Occipital lobe (tissue), 1 donor: ENCODE measurements at regions not wholly inside any gene's neighbourhood (a gene's known extent, or its start where the extent isn't known, plus 50 kb on each side); places are given as distances from the start of the nearest gene placed in this dataset.
"Not testable (repeated sequence)": the region's sequence is repeated elsewhere in the genome, so short reads cannot be mapped to it uniquely, and the experiment has no call there.

Experiments
- DNase-seq: peaks from one replicate; lab custom pipeline; 2025; lab: John Stamatoyannopoulos, UW

- no peak for DNase-seq
Observed at GRCh38 chr17:71511266-71511995, 609.4 kb upstream of the SOX9 start.

- DNase-seq, result not testable (repeated sequence)
Observed at GRCh38 chr17:71513725-71514124, 607.1 kb upstream of the SOX9 start.

- no peak for DNase-seq
Observed at GRCh38 chr17:71516149-71516548, 604.7 kb upstream of the SOX9 start.

- DNase-seq, result no peak
Observed at GRCh38 chr17:71519285-71519684, 601.5 kb upstream of the SOX9 start.

DNA sequence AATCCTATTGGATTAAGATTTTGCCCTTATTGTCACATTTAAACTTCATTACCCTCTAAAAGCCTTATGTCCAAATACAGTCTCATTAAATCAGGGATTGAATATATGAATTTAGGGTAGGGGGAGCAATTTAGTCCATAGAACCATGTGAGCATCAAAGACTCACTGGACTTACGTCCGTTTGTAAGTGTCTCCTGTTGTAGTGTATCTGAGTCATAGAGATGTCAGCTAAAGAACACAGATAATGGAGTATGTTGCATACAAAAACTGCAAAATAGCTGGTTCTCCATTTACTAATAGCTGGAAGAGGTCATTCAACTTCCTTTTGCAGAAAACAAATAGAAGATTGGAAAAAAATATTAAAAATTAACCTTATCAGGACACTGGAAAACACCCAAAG, 599.1 kb upstream of the SOX9 start:
- DNase-seq, result no peak

DNA sequence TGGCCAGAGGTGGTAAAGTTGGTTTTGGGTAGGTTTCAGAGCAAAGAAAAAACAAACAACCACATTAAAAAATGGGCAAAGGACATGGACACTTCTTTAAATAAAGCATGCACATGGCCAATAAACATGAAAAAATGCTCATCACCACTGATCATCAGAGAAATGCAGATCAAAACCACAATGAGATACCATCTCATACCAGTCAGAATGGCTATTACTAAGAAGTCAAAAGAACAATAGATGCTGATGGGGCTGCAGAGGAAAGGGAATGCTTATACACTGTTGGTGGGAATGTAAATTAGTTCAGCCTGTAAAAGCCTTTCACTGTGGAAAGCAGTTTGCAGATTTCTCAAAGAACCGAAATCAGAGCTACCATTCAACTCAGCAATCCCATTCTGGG, 598.4 kb upstream of the SOX9 start:
- no peak for DNase-seq

DNA sequence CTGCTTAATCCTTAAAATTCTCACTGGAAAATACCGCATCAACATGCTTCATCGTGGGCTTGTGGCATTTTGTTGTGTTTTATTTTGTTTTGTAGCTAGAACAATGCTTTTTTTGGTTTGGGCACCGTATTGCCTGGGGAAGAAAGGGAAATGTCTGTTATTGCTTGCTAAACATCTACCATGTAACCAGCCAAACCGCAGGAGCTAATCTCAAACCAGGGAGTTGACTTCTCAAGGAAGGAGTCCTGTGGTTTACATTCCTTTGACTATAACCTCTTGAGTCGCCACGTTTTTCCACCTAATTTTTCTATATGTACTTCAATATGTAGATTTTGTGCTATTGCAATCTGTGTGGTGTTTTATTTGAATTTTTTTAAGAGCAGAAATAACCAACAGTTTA, 593.5 kb upstream of the SOX9 start:
- no peak for DNase-seq

DNA sequence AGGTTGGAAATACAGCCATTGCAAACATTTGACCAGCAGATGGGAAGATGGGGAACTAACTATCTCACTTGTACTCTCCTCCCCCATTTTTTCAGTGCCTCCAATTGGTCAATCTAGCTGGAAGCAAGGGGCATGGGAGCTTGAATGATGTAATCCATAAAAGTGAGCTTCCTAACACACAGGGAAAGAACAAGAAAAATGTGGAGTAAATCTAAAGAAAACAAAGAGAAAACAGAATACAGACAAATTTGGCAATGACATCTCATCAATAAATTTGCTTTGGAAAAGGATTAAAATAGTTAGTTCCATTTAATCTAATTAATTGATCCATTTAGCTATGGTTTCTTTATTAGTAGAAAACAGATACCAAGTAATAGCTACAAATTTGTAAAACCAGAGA, 592.6 kb upstream of the SOX9 start:
- DNase-seq, result no peak

DNA sequence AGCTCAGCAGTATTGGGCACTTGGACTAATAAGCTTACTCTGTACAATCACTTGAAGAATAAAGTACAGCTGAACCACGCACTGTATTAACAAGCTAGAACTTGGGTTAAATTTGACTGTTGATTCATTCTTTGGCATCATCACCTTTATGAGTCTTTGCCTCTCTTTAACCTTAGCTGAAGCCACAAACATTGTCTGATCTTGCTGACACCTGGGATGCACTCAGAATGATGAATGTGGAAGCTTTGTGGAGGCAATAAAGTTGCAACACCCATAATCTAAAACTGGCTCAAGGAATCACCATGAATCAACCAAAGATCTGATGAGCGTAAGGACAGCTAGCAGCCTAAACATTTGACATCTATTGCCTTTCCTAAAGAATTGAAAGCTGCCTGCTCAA, 590.6 kb upstream of the SOX9 start:
- no peak for DNase-seq

- DNase-seq, result no peak
Observed at GRCh38 chr17:71535321-71535720, 585.5 kb upstream of the SOX9 start.

GRCh38 chr17:71546419-71546818, 574.4 kb upstream of the SOX9 start:
- DNase-seq, result no peak

GRCh38 chr17:71547904-71548303, 572.9 kb upstream of the SOX9 start:
- no peak for DNase-seq

DNA sequence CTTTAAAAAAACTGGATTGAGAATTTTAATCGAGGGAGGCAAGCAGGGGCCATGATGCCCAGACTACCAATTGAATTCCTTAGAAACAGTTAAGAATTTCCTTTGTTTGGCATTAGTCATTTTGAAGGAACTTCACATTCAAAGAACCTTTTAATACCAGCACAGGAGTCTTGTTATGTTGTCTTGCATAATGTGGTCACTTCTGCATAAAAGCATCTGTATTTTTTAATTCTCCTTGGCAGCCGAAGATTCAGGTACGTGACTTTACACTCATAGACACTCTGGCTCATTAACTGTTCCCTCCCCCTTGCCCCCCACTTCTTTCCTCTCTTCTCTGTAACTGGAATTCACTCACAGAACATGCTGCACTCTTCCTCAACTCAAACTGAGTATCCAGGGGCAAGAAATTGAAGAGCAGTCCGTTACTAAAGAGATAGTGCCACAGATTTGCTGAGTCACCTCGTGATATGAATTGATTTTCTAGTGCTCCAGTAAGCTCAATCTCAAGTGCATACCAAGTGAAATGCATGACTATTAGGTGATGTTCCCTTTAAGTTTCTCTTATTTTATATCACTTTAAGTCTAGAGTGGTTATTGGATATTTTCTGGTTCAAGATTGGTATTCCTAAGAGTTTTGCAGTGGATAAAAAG, 572.2 kb upstream of the SOX9 start:
- DNase-seq, result no peak

DNA sequence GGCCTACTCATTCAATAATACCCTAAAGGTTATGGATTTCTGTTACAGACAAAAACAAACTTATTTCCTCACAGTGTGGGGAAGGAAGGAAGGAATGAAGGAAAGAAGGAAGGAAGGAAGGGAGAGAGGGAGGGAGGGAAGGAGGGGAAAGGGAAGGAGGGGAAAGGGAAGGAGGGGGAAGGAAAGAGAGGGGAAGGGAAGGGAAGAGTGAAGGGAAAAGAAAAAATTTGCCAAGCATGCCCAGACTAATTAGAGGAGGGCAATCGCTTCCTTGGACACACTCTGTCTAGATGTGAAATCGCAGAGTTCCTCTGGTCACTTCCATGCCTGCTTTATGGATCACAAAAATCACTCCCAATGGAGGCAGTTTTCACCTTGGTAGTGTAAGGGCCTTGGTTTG, 570.1 kb upstream of the SOX9 start:
- DNase-seq, result no peak

- DNase-seq, result no peak
Observed at GRCh38 chr17:71553381-71553780, 567.4 kb upstream of the SOX9 start.

- no peak for DNase-seq
Observed at GRCh38 chr17:71558901-71559300, 561.9 kb upstream of the SOX9 start.

DNA sequence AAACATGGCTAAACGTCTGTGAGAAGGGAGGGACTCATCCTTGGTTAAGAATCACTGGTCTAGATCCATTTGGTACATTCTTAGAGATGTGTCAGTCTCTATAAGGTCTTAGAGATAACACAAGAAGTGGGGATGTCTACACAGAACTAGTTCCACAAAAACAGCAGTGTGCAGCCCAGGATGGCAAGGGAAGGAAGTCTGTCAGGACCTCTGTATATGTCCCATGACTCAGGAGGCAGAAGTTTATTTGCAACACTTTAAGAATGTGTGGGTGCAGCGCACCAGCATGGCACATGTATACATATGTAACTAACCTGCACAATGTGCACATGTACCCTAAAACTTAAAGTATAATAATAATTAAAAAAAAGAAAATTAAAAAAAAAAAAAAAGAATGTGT, 548.5 kb upstream of the SOX9 start:
- no peak for DNase-seq

DNA sequence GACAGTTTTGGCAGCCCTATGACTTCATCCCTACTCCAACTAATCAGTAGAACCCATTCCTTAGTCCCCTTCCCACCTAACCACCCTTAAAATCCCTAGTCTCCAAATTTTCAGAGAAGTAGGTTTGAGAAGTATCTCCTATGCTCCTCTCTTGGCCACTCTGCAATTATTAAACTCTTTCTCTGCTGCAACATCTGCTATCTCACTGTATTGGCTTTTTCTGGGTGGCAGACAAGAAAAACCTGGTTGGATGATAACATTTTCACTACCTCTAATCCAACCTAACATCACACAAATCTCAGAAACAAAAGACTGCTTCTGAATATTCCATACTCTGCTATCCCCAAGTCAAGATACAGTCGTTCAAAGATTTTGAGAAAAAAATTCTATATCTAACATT, 542.4 kb upstream of the SOX9 start:
- no peak for DNase-seq

DNA sequence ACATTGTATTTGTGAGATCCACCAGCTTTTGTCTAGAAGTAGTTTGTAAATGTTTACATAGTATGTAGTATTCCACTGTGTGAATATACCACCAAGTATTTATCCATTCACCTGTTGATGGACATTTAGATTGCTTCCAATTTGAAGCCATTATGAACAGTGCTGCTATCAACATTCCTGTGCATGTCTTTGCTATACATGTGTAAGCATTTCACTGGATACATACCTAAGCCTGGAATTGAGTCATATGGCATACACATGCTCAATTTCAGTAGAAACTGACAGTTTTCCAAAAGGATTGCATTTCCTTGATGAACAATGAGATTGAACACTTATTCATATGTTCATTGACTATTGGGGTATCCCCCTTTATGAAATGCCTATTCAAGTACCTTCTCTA, 540.6 kb upstream of the SOX9 start:
- DNase-seq, result no peak

GRCh38 chr17:71585540-71585939, 535.3 kb upstream of the SOX9 start:
- DNase-seq, result no peak

DNA sequence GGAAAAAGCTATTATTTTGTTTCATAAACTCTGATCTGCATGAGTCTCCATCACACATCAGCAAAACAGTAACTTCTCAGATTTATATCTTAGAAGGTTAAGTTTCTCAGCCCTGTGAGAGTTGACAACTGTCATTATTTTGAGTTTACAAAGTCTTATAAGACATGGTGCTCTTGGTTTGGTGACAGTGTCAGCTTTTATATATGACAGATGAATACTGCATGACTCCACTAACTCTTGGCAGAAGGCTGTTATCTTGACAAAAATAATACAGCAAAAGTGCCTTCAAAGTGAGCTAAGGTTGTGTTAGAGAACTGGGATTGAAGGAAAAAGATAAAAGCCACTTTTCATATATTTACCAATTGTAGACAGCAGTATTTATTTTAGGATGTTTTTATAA, 528.4 kb upstream of the SOX9 start:
- DNase-seq, result no peak

DNA sequence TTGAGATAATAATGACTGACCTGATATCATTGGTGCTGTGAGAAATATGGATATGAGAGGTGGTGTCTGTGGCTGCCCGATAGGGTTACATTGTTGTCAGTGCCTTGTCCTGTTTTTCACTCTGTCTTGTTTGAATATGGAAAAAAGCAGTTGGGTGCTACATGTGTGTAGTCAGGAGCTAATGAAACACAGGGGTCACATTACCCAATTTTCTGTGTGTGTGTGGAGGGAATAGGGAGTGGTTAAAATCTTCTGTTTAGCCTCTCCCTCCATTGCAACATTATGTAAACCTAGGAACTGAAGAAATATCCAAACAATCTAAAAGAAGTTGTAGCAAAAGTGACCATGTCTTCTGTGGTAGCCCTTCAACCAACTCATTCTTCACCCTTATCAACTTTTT, 527.7 kb upstream of the SOX9 start:
- DNase-seq, result no peak

- DNase-seq, result not testable (repeated sequence)
Observed at GRCh38 chr17:71599583-71599982, 521.2 kb upstream of the SOX9 start.
